PC-3 (cell line): ENCODE measurements at regions not wholly inside any gene's neighbourhood (a gene's known extent, or its start where the extent isn't known, plus 50 kb on each side); places are given as distances from the start of the nearest gene placed in this dataset.

Source experiments
- ATAC-seq: fragments of 200-7000 bp; cut with Tn5 transposase; 2 replicates; pipeline ENCODE4 v1.9.1; 2020; ENCODE audit warnings: mild to moderate bottlenecking, moderate library complexity
- BruUV-seq: library from RNA; stranded (reverse); fragments of 400-500 nt; replicated peaks from 2 replicates; lab custom pipeline; 2021; lab: Mats Ljungman, UMichigan
- CTCF ChIA-PET: fragments of 300-600 bp; sonication (Branson Sonifier 250); formaldehyde crosslinking; loops from one replicate; lab custom pipeline; 2022; ENCODE audit warnings: antibody characterized with exemption; lab: Charles Lee
- POLR2A ChIA-PET: fragments of 300-600 bp; sonication (Branson Sonifier 250); formaldehyde crosslinking; loops from one replicate; lab custom pipeline; 2022; ENCODE audit warnings: antibody characterized with exemption; ENCODE audit not compliant: unreplicated experiment; lab: Charles Lee
- DNase-seq: peaks from one replicate; pipeline ENCODE4 v3.0.0-alpha.2; 2015
- H2AFZ ChIP-seq: fragments of 300-600 bp; sonication (generic); 2 replicates; pipeline ENCODE4 v1.6.0; 2016; ENCODE audit warnings: antibody characterized with exemption, low read length
- H3F3A ChIP-seq: fragments of 300-600 bp; sonication (generic); one replicate; pipeline ENCODE4 v1.6.0; 2017; ENCODE audit warnings: antibody characterized with exemption, low read length, control low read depth, mild to moderate bottlenecking; ENCODE audit not compliant: unreplicated experiment
- H3K27ac ChIP-seq: fragments of 300-600 bp; sonication (generic); 2 replicates; pipeline ENCODE4 v1.5.1; 2016; ENCODE audit warnings: mild to moderate bottlenecking, low read length
- H3K27me3 ChIP-seq: fragments of 300-600 bp; sonication (generic); 2 replicates; pipeline ENCODE4 v1.6.1; 2016; ENCODE audit warnings: low read length, mixed read lengths
- H3K36me3 ChIP-seq: fragments of 300-600 bp; sonication (generic); 2 replicates; pipeline ENCODE4 v1.6.1; 2016; ENCODE audit warnings: low read depth, mixed run types, low read length, mixed read lengths
- H3K4me1 ChIP-seq: fragments of 300-600 bp; sonication (generic); 2 replicates; pipeline ENCODE4 v1.5.1; 2016; ENCODE audit warnings: low read length; ENCODE audit not compliant: insufficient read depth
- H3K4me2 ChIP-seq: fragments of 300-600 bp; sonication (generic); 2 replicates; pipeline ENCODE4 v1.6.0; 2016; ENCODE audit warnings: low read length
- H3K4me3 ChIP-seq: fragments of 300-600 bp; sonication (generic); 2 replicates; pipeline ENCODE4 v1.5.1; 2016; ENCODE audit warnings: mild to moderate bottlenecking, low read length, mixed read lengths
- H3K79me2 ChIP-seq: fragments of 300-600 bp; sonication (generic); 2 replicates; pipeline ENCODE4 v1.6.1; 2017; ENCODE audit warnings: low read length, mixed read lengths
- H3K9ac ChIP-seq: fragments of 300-600 bp; sonication (generic); 2 replicates; pipeline ENCODE4 v1.6.0; 2016; ENCODE audit warnings: mild to moderate bottlenecking, low read length
- H3K9me2 ChIP-seq: fragments of 300-600 bp; sonication (generic); replicated peaks from 2 replicates; pipeline ENCODE4 v1.6.1; 2016; ENCODE audit warnings: mixed run types, low read length, mixed read lengths
- H3K9me3 ChIP-seq: fragments of 300-600 bp; sonication (generic); 2 replicates; pipeline ENCODE4 v1.6.1; 2016; ENCODE audit warnings: low read length, mixed read lengths
- H4K20me1 ChIP-seq: fragments of 300-600 bp; sonication (generic); 2 replicates; pipeline ENCODE4 v1.6.1; 2016; ENCODE audit warnings: low read length, mixed read lengths
- EZH2 ChIP-seq: fragments of 300-600 bp; sonication (generic); IDR thresholded peaks from one replicate; pipeline ENCODE4 v1.6.1; 2017; ENCODE audit warnings: antibody characterized with exemption, mild to moderate bottlenecking, low read length; ENCODE audit not compliant: unreplicated experiment
- EZH2phosphoT487 ChIP-seq: fragments of 300-600 bp; sonication (generic); IDR thresholded peaks from 2 replicates; pipeline ENCODE4 v1.6.1; 2018; ENCODE audit warnings: mild to moderate bottlenecking, antibody characterized with exemption, low read length, borderline replicate concordance
- intact Hi-C: fragments of 100-400 bp; cut with micrococcal nuclease; formaldehyde crosslinking; loops from 2 replicates; pipeline ENCODE4 v1.9.0; 2023
- TF ChIP-seq, protein P1 (sequence below): fragments of 300-600 bp; sonication (generic); conservative IDR thresholded peaks from 2 replicates; pipeline ENCODE4 v1.5.1; 2017; ENCODE audit warnings: antibody characterized with exemption, low read depth, mild to moderate bottlenecking, low read length

- no peak overlapping the region for H3K4me2 ChIP-seq
- intact Hi-C loops, result no loop called here
- CTCF ChIA-PET, result no interaction called here
These were observed 84.1 kb upstream of the SLC44A3 start for GRCh38 chr1:94736073-94736472.

DNA sequence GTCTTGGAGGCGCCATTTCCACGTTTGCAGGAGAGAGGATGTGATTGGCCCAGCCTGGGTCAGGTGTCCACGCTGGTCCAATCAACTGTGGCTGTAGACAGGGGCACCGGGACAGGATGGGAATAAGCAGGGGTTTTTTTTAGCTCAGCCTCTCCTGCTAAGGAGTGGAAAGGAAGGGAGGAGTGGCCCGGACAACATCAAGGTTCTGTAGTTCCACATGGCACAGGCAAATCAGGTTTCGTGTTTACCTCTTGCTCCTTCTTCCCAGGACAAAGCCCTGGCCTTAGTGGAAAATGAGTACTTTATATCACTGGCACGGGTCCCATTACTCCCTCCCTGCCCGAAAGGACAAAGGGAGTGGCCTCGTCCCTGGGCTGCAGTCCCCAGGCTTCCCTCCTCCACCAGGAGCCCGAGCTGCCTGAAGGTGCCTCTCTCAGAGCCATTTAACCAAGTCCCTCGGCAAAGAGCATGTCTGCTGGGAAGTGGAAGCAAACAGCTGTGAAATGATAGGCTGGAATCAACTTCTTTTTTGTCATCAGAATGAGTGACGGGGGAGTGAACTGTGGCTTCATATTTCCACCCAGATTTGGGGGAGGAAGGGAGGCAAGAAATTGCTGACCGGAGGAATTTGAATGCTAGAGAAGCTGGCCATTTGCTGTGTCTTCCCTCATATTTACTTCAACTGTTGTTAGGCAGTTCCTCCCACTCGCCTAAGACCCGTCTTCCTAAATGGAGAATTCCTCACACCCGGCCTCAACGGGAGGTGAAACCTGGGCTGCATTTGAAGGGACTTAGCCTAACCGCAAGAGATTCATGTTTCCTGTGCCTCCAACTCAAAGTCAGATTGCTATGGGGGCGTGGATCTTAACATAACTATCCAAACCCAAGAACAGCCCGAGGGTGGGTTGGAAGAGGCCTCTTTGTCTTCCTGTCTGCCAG, 84.9 kb upstream of the SLC44A3 start:
- H3K27ac ChIP-seq, result no peak overlapping the region
- no peak overlapping the region for H3K9ac ChIP-seq

More at GRCh38 chr1:94736073-94736472, 84.1 kb upstream of the SLC44A3 start:
- no peaks in the 10 kb centered on the region for H3F3A ChIP-seq
- DNase-seq (no peak), ATAC-seq (no peak)
- H3K4me3 ChIP-seq, result no peak overlapping the region
- peaks cover 22% of the 10 kb centered on the region for H3K4me1 ChIP-seq
- no peaks in the 10 kb centered on the region for H4K20me1 ChIP-seq
- TF ChIP-seq EZH2, result no peak
- no peak for TF ChIP-seq EZH2phosphoT487
- TF ChIP-seq, protein P1, sequence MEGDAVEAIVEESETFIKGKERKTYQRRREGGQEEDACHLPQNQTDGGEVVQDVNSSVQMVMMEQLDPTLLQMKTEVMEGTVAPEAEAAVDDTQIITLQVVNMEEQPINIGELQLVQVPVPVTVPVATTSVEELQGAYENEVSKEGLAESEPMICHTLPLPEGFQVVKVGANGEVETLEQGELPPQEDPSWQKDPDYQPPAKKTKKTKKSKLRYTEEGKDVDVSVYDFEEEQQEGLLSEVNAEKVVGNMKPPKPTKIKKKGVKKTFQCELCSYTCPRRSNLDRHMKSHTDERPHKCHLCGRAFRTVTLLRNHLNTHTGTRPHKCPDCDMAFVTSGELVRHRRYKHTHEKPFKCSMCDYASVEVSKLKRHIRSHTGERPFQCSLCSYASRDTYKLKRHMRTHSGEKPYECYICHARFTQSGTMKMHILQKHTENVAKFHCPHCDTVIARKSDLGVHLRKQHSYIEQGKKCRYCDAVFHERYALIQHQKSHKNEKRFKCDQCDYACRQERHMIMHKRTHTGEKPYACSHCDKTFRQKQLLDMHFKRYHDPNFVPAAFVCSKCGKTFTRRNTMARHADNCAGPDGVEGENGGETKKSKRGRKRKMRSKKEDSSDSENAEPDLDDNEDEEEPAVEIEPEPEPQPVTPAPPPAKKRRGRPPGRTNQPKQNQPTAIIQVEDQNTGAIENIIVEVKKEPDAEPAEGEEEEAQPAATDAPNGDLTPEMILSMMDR, result no peak
- POLR2A ChIA-PET, result no interaction called here
- no TSS peak for BruUV-seq
- no peak overlapping the region for H3K9ac ChIP-seq
- no peak overlapping the region for H2AFZ ChIP-seq
- H3K27ac ChIP-seq, result no peak overlapping the region
- no peaks in the 10 kb centered on the region for H3K36me3 ChIP-seq
- no peaks in the 10 kb centered on the region for H3K9me2 ChIP-seq
- no peaks in the 10 kb centered on the region for H3K9me3 ChIP-seq
- no peaks in the 10 kb centered on the region for H3K27me3 ChIP-seq
- no peaks in the 10 kb centered on the region for H3K79me2 ChIP-seq

More for the DNA sequence above, 84.9 kb upstream of the SLC44A3 start:
- Histone ChIP-seq H3K9me3 (no peaks in the 10 kb centered on the region), H3K4me3 (no peak overlapping the region), H3K9me2 (no peaks in the 10 kb centered on the region), H4K20me1 (no peaks in the 10 kb centered on the region), H2AFZ (no peak overlapping the region), H3F3A (no peaks in the 10 kb centered on the region), H3K79me2 (no peaks in the 10 kb centered on the region), H3K4me1 (peaks cover 20% of the 10 kb centered on the region), H3K4me2 (no peak overlapping the region), H3K36me3 (no peaks in the 10 kb centered on the region), H3K27me3 (no peaks in the 10 kb centered on the region)
- intact Hi-C loops, result no loop called here
- CTCF ChIA-PET, result no interaction called here
- ATAC-seq, result no peak
- DNase-seq, result no peak
- TF ChIP-seq EZH2phosphoT487 (no peak), EZH2 (no peak)
- TF ChIP-seq, protein P1, result no peak
- POLR2A ChIA-PET, result no interaction called here
- BruUV-seq, result no TSS peak
